Activated T-helper 2 cell treated with anti-CD3 and anti-CD28 coated beads, Interferon-gamma antibody, Interleukin-2, Interleukin-4, amounts not matched to agents 10 μg/mL and 5 μg/mL and 100 μg/mL, durations not matched to agents 14 hours and 24 hours and 36 hours (primary cell): ENCODE measurements at regions not wholly inside any gene's neighbourhood (a gene's known extent, or its start where the extent isn't known, plus 50 kb on each side); places are given as distances from the start of the nearest gene placed in this dataset.

Experiments
- DNase-seq: peaks from one replicate; pipeline ENCODE4 v3.0.0; 2021; ENCODE audit warnings: low spot score
- H3K27ac Mint-ChIP-seq: one replicate; pipeline ENCODE4 v1.8.0; 2021; ENCODE audit warnings: mixed read lengths
- H3K27me3 Mint-ChIP-seq: one replicate; pipeline ENCODE4 v1.8.0; 2021; ENCODE audit warnings: low read depth, mixed read lengths
- H3K36me3 Mint-ChIP-seq: one replicate; pipeline ENCODE4 v1.8.0; 2021; ENCODE audit warnings: low read depth, mixed read lengths
- H3K4me1 Mint-ChIP-seq: one replicate; pipeline ENCODE4 v1.8.0; 2021; ENCODE audit warnings: low read depth, mixed read lengths
- H3K4me3 Mint-ChIP-seq: one replicate; pipeline ENCODE4 v1.8.0; 2021; ENCODE audit warnings: low read depth, mild to moderate bottlenecking, moderate library complexity, mixed read lengths
- H3K9me3 Mint-ChIP-seq: one replicate; pipeline ENCODE4 v1.8.0; 2021; ENCODE audit warnings: mixed read lengths
- intact Hi-C: fragments of 100-400 bp; cut with micrococcal nuclease; formaldehyde crosslinking; loops from one replicate; pipeline ENCODE4 v1.15.1; 2023

DNA sequence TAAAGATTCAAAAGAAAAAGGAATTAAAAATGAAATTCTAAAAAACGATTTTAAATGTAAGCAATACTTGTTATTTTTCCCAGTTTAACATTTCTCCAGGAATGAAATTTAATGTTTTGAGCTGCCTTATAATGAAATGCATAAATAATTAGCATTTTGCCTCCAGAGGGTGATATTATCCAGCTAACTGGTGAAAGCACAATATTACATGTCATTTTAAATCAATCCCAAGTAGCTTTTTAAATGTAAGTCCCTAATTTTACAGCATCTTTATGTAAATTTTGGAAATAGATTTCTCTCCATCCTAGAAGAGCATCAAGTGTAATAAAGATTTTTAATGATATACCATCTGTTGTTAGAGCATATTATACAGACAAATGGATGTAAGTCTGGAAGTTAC lies 139.1 kb upstream of the P2RY1 start:
- Mint-ChIP-seq H3K36me3 (peaks cover 3% of the 10 kb centered on the region), H3K27me3 (peaks cover 3% of the 10 kb centered on the region), H3K27ac (no peak overlapping the region), H3K9me3 (peaks cover 13% of the 10 kb centered on the region), H3K4me3 (no peak overlapping the region), H3K4me1 (peaks cover 27% of the 10 kb centered on the region)
- no peak for DNase-seq
- intact Hi-C loops, result loop anchor here (10.0 kb wide), 4 partner anchors 491 to 1391 kb away; no protein-coding TSS in a partner anchor

- no peak for DNase-seq
- H3K4me3 Mint-ChIP-seq, result no peak overlapping the region
- peaks cover 5% of the 10 kb centered on the region for H3K27me3 Mint-ChIP-seq
- no peaks in the 10 kb centered on the region for H3K36me3 Mint-ChIP-seq
- H3K9me3 Mint-ChIP-seq, result peaks cover 2% of the 10 kb centered on the region
- H3K4me1 Mint-ChIP-seq, result peaks cover 19% of the 10 kb centered on the region
- intact Hi-C loops, result loop anchor here (10.0 kb wide), 4 partner anchors 492 to 1392 kb away; no protein-coding TSS in a partner anchor
- no peak overlapping the region for H3K27ac Mint-ChIP-seq
Measured at GRCh38 chr3:152696962-152697361, 138.0 kb upstream of the P2RY1 start.

DNA sequence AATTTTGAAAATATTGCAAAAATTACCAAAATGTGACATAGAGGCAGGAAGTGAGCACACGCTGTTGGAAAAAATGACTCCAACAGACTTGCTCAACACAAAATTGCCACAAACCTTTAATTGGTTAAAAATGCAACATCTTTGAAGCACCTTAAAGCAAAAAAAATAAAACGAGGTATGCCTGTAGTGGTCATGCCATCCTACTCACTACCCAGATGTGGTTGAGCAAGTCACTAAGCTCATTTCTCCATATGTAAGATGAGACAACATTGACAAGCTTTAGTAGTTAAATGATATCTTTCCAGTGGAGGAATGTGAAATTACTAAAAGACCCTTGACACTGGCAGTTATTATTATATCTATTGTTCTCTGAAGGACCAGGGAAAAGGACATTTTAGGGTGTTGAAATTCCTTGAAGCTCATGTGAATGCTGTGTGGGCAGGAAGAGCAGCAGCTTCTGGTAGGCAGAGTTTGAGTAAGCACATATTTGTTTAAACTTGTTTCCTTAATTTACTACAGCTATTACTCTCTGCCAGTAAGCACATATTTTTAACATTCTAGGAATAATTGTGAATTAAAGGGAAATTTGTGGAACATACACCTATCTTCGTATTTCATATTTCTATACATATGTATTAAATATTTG lies 131.6 kb upstream of the P2RY1 start:
- H3K27me3 Mint-ChIP-seq, result peaks cover 7% of the 10 kb centered on the region
- no peak for DNase-seq
- H3K4me3 Mint-ChIP-seq, result no peak overlapping the region
- no peak overlapping the region for H3K27ac Mint-ChIP-seq
- intact Hi-C loops, result no loop called here
- H3K9me3 Mint-ChIP-seq, result no peaks in the 10 kb centered on the region
- H3K36me3 Mint-ChIP-seq, result no peaks in the 10 kb centered on the region
- peaks cover 5% of the 10 kb centered on the region for H3K4me1 Mint-ChIP-seq

DNA sequence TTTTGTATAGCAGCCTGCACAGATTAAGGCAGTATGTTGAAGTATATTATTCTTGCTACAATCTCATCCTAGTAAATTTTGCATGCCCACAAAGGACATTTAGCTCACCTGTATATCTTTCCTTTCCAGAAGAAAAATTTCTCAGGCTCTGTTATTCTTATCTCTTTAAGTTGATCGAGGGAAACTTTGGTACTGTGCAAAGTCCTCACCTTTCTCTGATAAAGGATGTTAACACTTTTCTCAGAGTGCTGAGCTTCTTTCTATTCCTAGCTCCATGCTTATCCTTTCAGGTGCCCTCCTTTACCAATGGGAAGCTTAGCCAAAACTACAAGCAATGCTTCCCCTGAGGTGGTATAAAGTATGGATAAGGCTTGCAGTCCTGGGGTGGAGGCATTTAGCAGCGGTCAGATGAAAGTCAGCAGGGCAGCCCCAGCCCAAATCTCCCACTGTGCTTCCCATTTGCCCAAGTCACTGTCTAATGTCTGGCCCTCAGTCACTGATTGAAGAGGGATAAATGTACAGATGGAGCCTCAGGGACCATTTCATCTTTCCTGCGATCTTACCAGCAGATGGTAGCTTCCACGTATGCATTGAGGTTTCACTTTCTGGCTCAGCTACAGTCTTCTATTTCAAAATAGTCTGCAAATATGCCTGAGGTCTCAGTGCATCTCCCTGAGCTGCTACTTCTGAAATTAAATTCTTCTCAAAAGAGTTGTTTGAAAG lies 127.8 kb upstream of the P2RY1 start:
- Mint-ChIP-seq H3K27ac (no peak overlapping the region), H3K9me3 (no peaks in the 10 kb centered on the region), H3K27me3 (peaks cover 4% of the 10 kb centered on the region), H3K4me3 (no peak overlapping the region), H3K4me1 (peaks cover 5% of the 10 kb centered on the region), H3K36me3 (no peaks in the 10 kb centered on the region)
- DNase-seq, result no peak
- intact Hi-C loops, result no loop called here

GRCh38 chr3:152709659-152710058 lies 125.3 kb upstream of the P2RY1 start:
- H3K4me3 Mint-ChIP-seq, result no peak overlapping the region
- no peak for DNase-seq
- no peaks in the 10 kb centered on the region for H3K9me3 Mint-ChIP-seq
- H3K27ac Mint-ChIP-seq, result no peak overlapping the region
- intact Hi-C loops, result no loop called here
- H3K4me1 Mint-ChIP-seq, result no peaks in the 10 kb centered on the region
- peaks cover 6% of the 10 kb centered on the region for H3K27me3 Mint-ChIP-seq
- no peaks in the 10 kb centered on the region for H3K36me3 Mint-ChIP-seq

GRCh38 chr3:152710549-152710948 lies 124.4 kb upstream of the P2RY1 start:
- no peak for DNase-seq
- Mint-ChIP-seq H3K4me3 (no peak overlapping the region), H3K9me3 (no peaks in the 10 kb centered on the region), H3K27me3 (peaks cover 3% of the 10 kb centered on the region), H3K36me3 (no peaks in the 10 kb centered on the region), H3K27ac (no peak overlapping the region), H3K4me1 (no peaks in the 10 kb centered on the region)
- intact Hi-C loops, result no loop called here

DNA sequence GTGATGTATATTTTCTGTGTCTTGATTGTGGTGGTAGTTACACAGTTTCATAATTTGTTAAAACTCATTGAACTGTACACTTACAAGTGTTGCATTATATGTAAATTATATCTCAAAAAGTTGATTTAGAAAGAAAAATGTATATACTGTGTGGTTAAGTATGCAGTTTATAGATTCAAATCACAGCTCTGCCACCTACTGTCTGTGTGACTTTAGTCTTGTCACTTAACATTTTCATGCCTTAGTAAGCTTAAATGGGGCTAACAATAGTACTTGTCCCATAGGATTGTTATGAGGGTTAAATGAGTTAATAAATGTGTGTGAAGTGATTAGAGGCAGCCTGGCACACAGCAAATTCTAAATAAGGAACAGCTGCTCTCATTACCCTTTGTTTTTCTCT lies 120.9 kb upstream of the P2RY1 start:
- H3K9me3 Mint-ChIP-seq, result no peaks in the 10 kb centered on the region
- H3K36me3 Mint-ChIP-seq, result no peaks in the 10 kb centered on the region
- DNase-seq, result no peak
- H3K27ac Mint-ChIP-seq, result no peak overlapping the region
- no peak overlapping the region for H3K4me3 Mint-ChIP-seq
- no peaks in the 10 kb centered on the region for H3K4me1 Mint-ChIP-seq
- H3K27me3 Mint-ChIP-seq, result peaks cover 5% of the 10 kb centered on the region
- intact Hi-C loops, result no loop called here

- peaks cover 5% of the 10 kb centered on the region for H3K27me3 Mint-ChIP-seq
- H3K4me3 Mint-ChIP-seq, result no peak overlapping the region
- no peak for DNase-seq
- H3K9me3 Mint-ChIP-seq, result no peaks in the 10 kb centered on the region
- no peaks in the 10 kb centered on the region for H3K36me3 Mint-ChIP-seq
- H3K27ac Mint-ChIP-seq, result no peak overlapping the region
- no peaks in the 10 kb centered on the region for H3K4me1 Mint-ChIP-seq
- intact Hi-C loops, result no loop called here
Measured at GRCh38 chr3:152714507-152714906, 120.4 kb upstream of the P2RY1 start.

GRCh38 chr3:152717252-152717651 lies 117.7 kb upstream of the P2RY1 start:
- Mint-ChIP-seq H3K27me3 (peaks cover 7% of the 10 kb centered on the region), H3K36me3 (no peaks in the 10 kb centered on the region), H3K9me3 (no peaks in the 10 kb centered on the region), H3K27ac (no peak overlapping the region), H3K4me1 (no peaks in the 10 kb centered on the region), H3K4me3 (no peak overlapping the region)
- no peak for DNase-seq
- intact Hi-C loops, result no loop called here

- Mint-ChIP-seq H3K4me3 (no peak overlapping the region), H3K4me1 (no peaks in the 10 kb centered on the region), H3K36me3 (no peaks in the 10 kb centered on the region), H3K27me3 (peaks cover 7% of the 10 kb centered on the region), H3K27ac (no peak overlapping the region), H3K9me3 (no peaks in the 10 kb centered on the region)
- DNase-seq, result no peak
- intact Hi-C loops, result no loop called here
Measured at GRCh38 chr3:152718810-152719209, 116.1 kb upstream of the P2RY1 start.

GRCh38 chr3:152719264-152719663 lies 115.7 kb upstream of the P2RY1 start:
- Mint-ChIP-seq H3K4me1 (no peaks in the 10 kb centered on the region), H3K4me3 (no peak overlapping the region), H3K36me3 (no peaks in the 10 kb centered on the region), H3K27me3 (peaks cover 5% of the 10 kb centered on the region), H3K27ac (no peak overlapping the region), H3K9me3 (no peaks in the 10 kb centered on the region)
- DNase-seq, result no peak
- intact Hi-C loops, result no loop called here

GRCh38 chr3:152720951-152721718 lies 113.8 kb upstream of the P2RY1 start:
- H3K4me3 Mint-ChIP-seq, result no peak overlapping the region
- intact Hi-C loops, result no loop called here
- DNase-seq, result no peak
- H3K27ac Mint-ChIP-seq, result no peak overlapping the region
- H3K27me3 Mint-ChIP-seq, result peaks cover 5% of the 10 kb centered on the region
- peaks cover 2% of the 10 kb centered on the region for H3K9me3 Mint-ChIP-seq
- H3K36me3 Mint-ChIP-seq, result no peaks in the 10 kb centered on the region
- H3K4me1 Mint-ChIP-seq, result no peaks in the 10 kb centered on the region

DNA sequence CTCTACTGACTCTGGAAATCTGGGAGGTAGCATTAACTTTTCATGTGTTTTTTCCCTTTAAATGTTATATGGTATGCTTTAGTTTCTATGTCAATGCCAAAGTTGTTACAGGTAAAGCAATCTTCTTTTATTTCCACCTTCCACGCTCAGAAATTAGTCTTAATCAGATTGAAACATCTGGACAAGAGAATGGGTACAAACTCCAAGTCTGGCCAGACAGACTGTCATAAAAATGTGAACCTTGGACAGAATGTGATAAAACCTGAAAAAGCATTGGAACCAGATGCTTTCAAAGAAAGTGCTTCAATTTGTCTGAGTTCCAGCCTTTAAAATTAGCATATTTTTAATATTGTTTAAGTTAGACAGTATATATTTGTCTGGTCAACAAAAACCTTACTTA lies 110.7 kb upstream of the P2RY1 start:
- H3K9me3 Mint-ChIP-seq, result peaks cover 5% of the 10 kb centered on the region
- intact Hi-C loops, result no loop called here

More for the DNA sequence above, 110.7 kb upstream of the P2RY1 start:
- H3K36me3 Mint-ChIP-seq, result no peaks in the 10 kb centered on the region
- no peak overlapping the region for H3K27ac Mint-ChIP-seq
- no peaks in the 10 kb centered on the region for H3K4me1 Mint-ChIP-seq
- peaks cover 5% of the 10 kb centered on the region for H3K27me3 Mint-ChIP-seq
- no peak for DNase-seq
- no peak overlapping the region for H3K4me3 Mint-ChIP-seq
